ENCODE measurements at regions not wholly inside any gene's neighbourhood (a gene's known extent, or its start where the extent isn't known, plus 50 kb on each side); places are given as distances from the start of the nearest gene placed in this dataset.

DNA sequence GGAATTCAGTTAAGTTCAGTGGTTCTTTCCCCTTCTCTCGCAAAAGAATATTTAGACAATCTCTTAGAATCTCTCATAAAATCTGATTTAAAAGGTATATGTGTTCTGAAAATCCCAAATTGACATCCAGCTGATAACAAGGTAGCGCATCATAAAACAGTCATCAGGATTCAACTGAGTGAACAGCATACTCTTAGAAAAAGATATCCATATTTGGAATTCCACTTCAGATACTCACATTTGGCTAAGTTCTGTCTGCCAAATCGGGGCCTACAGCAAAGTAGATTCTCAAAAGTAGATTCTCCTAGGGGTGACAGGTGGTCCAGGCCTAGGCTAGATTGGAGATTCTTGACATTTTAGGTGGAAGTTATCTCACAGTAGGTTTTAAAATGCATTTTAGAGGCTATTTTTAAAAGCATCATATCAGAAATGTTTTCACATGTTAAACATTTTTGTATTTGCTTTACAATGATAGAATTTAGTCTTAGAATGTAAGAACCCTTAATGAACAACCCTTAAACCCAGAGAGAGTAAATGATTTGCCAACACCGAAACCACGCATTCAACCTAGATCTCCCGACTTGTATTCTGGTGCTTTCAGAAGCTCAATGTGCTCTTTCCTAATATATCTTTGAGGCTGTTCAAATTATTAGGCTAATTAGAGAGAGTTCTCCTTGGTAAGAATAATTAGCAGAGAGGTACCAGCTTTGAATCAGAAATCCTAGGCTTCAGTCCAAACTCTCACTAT lies 318.9 kb downstream of the LMO4 start:
- TF ChIP-seq, protein P1, sequence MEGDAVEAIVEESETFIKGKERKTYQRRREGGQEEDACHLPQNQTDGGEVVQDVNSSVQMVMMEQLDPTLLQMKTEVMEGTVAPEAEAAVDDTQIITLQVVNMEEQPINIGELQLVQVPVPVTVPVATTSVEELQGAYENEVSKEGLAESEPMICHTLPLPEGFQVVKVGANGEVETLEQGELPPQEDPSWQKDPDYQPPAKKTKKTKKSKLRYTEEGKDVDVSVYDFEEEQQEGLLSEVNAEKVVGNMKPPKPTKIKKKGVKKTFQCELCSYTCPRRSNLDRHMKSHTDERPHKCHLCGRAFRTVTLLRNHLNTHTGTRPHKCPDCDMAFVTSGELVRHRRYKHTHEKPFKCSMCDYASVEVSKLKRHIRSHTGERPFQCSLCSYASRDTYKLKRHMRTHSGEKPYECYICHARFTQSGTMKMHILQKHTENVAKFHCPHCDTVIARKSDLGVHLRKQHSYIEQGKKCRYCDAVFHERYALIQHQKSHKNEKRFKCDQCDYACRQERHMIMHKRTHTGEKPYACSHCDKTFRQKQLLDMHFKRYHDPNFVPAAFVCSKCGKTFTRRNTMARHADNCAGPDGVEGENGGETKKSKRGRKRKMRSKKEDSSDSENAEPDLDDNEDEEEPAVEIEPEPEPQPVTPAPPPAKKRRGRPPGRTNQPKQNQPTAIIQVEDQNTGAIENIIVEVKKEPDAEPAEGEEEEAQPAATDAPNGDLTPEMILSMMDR (IDR thresholded peaks at IDR 0.05) = no peak

DNA sequence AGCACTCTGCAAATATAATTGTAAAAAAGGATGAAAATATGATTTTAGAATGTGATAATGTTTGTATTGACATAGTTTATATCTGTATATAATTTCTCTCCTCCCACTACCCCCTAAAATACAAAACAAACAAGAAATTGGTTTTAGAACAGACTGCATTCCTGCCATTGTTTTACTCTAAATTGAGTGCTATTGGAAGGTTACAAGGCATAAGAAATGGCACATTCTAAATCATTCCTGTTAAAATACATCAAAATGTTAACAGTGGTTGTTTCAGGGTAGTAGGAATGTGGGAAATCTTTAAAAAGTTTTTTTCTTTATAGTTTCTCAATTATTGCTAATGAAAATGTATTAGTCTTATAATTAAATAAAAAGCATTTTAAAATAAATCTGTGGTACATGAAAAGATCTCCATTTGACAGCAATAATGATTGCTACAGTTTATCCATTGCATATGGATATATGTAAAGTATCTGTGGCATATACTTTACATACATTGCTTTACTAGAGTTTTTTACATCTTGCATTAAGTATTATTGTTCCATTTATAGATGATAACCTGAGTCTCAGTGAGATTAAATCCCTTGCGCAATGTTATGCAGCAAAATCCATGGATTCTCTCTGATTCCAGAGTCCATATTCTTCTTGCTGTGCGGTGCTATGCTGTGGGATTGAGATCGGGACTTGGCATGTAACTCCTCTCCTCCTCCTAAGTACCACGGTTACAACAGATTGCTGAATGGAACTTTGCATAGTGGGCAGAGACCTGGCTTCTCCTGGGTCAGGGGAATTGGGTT lies 319.8 kb downstream of the LMO4 start:
- TF ChIP-seq, protein P1 (IDR thresholded peaks at IDR 0.05) = no peak

DNA sequence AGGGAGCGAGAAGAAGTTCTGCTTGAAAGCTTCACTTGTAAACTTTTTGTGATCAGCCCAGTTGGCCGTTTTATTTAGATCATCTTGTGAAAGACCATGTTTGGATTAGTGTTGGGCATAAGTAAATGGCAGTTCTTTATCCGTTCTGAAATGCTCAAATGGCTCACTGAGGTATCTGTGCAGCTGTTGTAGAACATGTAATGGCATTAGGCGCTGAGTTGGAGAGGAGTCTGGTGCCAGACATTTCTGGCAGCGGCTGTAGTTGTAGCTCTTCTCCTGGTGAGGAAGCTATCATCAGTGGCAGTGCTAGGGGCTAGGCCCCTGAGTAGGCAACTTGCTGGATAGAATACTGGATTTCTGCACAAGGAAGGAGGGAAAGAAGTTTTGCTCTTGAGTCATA lies 321.6 kb downstream of the LMO4 start:
- TF ChIP-seq, protein P1 (IDR thresholded peaks at IDR 0.05) = no peak

DNA sequence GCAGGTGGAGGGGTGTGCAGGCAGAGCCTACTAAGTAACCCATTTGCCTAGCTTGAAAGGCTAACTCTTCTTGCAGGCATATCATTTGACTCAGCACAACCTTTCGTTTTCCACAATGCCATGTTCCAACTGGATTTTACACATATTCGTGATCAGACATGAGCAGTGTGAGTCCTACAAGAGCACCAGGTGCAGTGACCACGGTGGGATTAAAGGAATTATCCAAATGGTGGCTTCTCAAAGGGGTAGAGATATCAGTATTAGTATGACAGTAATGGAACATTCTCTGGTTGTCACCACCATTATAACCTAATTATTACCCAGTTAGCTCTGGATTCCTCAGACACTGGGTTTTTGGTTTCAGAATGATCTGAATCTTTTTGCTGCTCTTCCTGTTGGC lies 323.5 kb downstream of the LMO4 start:
- TF ChIP-seq, protein P1 (IDR thresholded peaks at IDR 0.05) = no peak

DNA sequence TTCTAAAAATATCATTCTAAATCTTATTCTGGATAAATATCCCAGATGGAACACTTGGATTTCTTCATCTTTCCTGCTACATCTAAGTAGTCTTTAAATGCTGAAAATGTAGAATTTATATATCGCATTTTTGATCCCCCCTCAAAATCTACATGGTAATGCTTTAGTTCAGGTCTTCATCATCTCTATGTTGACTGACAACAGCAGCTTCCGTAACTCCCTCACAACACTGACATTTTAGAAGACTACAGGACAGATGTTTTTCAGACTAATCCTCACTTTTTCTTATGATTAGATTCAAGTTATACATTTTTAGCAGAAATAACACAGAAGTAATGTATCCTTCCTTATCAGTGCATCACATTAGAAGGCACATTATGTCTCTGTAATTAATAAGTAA lies 336.5 kb downstream of the LMO4 start:
- TF ChIP-seq, protein P1 (IDR thresholded peaks at IDR 0.05) = no peak

DNA sequence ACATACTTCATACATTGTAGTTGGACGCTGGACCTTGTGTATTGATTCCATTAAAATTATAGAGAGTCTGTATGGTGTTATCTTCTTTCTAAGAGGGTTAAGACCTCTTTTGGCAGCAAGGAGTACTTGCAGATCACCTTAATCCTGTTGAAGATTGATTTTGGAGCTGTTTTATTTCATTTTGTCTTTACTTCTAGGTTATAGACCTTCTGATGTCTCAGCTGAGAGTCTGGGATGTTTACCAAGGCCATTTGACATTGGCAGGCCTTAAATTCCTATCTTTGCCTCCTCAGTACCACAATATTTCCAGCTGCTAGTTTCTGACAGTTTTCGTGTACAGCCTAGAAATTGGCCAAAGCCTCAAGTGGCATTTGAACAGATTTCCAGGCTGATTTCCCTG lies 338.0 kb downstream of the LMO4 start:
- TF ChIP-seq, protein P1 (IDR thresholded peaks at IDR 0.05) = no peak

DNA sequence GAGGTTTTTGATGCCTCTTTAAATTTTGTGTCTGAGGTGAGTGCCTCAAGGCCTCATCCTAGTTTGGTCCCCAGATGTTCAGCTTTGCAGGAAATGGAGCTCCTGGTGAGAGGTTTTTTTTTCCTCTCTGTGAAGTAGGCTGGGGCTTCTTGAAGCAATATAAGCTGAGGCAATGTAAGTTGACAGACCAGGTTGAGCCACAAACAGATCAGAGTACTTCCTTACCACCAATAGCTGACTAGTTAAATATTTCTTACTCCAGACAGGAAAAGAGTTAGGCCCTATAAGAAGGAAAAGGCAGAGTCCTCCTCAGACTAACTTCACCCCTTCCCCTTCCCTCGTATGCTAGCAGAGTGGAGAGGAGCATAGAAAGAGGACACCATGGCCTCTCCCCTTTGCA lies 341.0 kb downstream of the LMO4 start:
- TF ChIP-seq, protein P1 (IDR thresholded peaks at IDR 0.05) = no peak
